HG03139 (cell line): ENCODE measurements at regions not wholly inside any gene's neighbourhood (a gene's known extent, or its start where the extent isn't known, plus 50 kb on each side); places are given as distances from the start of the nearest gene placed in this dataset.
"Not testable (repeated sequence)": the region's sequence is repeated elsewhere in the genome, so short reads cannot be mapped to it uniquely, and the experiment has no call there.

Source experiments
- ATAC-seq: cut with Tn5 transposase; IDR thresholded peaks from one replicate; pipeline ENCODE4 v1.9.1; 2021; ENCODE audit not compliant: unreplicated experiment

DNA sequence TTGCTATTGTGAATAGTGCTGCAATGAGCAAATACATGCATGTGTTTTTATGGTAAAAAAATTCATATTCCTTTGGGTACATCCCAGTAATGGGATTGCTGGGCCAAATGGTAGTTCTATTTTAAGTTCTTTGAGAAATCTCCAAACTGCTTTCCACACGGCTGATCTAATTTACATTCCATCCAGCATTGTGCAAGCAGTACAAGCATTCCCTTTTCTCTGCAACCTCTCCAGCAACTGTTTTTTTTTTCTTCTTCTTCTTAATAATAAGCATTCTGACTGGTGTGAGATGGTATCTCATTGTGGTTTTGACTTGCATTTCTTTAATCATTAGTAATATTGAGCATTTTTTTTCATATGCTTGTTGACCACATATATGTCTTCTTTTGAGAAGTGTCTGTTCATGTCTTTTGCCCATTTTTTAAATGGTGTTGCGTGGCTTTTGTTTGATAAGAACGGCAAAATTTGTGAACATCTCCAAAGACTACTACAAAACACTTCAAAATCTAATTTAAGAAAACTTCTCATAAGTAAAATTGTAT lies 136.1 kb upstream of the MYO3A start:
- ATAC-seq: no peak

DNA sequence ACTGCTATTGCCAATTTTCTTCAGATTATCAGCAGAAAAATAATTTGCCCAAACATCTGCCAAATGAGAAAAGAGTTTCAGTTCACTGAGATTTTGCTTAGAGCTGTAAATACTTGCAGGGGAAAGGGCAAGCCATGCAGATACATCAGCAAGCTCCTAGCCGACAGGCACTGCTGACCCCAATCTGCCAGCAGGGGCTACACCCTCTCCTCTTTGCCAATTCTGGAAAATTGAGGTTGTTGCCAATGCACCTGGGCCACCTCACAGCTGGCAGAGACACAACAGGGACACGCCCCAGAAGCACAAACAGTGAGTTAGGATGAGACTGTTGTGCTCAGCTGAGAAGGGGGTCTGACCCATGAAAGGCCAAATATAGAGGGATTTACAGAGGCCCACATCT lies 129.5 kb upstream of the MYO3A start:
- ATAC-seq: no peak

GRCh38 chr10:25805986-25806385 lies 128.0 kb upstream of the MYO3A start:
- no peak for ATAC-seq

- ATAC-seq: no peak
Measured at GRCh38 chr10:25808372-25808771, 125.7 kb upstream of the MYO3A start.

DNA sequence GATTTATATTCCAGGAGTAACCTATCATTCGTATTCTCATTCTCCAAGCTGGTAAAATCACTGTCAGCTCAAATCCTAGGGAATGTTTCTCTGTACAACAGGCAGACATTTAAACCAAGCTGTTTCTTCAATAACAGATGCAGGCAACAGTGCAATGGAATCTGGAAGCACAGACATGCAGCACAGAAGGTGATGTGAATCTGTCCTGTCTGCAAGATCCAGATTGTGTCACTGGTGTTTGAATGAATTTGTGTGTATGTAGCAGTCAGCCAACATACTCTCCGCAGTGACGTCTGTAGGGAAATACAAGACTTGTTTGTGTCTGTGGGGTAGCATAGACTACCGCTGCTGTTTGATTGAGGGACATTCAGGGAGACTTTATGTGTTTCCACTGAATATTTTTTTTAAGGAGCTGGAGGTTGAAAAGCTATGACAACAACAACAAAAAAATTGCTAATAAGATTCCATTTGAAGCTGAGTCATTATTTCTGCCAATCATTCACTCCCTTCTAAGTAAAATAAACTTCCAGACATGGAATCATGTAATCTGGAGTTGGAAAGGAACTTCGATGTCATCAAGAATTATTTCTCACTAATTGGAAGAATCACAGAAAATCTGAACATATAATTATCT lies 122.9 kb upstream of the MYO3A start:
- no peak for ATAC-seq

- no peak for ATAC-seq
Measured at GRCh38 chr10:25813511-25813910, 120.5 kb upstream of the MYO3A start.

GRCh38 chr10:25815236-25815635 lies 118.8 kb upstream of the MYO3A start:
- ATAC-seq: no peak

DNA sequence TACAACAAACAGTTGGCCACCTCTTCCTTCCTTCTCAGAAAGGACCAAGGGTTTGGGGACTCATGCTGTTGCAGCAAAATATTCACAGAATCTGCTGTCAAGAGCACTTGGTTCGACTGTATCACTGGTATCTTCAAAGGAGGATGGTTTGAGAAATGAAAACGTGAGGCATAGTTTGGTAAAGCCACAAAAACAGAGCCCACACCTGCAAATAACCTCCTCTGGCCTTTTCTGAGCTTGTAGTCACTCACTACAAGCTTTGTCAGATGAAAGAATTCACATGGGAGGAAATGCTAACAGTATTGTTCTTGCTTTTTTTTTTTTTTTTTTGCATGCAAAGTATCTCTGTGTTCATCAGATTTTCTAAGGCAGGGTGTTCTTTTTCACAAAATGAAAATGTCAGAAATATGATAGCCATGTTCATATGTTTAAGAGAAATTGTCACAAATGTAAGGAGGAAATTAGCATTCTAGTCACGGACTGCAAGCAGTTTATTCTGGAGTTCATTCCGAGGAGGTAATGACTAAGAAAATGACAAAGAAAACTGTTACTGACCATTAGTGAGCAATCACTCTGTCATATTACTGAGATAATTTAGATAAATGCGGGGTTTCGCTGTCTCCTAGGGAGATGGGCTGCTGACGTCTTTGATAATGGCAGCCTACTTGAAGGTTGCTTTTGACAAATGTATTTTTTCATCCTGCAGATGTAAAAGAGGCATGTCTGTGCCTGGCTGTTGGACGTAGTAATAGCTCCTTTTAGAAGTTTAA lies 117.8 kb upstream of the MYO3A start:
- ATAC-seq: no peak

DNA sequence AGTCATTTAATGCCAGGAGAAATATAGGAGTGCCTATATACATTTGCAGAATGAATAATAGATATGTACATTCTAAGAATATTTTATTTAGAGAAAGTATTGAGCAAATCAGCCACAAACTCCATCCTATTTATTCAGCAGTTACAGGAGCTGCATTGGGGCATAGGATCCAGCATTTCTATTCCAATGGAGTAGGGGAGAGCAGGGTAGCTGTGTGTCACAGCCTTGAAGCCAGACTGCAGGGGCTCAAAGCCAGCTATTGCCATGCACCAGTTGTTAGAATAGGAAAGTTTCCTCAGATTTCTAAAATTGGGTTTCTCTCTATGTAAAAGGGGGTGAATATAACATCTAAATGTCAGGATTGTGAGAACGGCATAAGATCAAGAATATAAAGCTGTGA lies 116.8 kb upstream of the MYO3A start:
- no peak for ATAC-seq

DNA sequence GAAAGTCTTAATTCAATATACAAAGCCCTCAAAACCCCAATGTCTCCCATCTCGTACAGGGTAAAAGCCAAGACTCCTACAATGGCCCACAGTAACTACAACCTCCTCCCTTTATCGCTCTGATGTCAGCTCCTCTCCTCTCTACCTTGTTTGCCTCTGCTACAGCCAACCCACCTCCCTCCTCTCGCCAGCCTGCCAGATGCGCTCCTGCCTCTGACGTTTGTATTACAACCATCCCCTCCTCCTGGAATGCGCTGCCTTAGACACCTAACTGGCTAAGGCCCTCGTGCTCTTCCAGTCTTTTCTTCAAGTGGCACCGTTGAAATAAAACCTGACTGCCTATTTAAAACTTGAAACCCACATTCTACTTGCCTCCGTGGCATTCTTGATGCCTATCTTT lies 115.3 kb upstream of the MYO3A start:
- no peak for ATAC-seq

GRCh38 chr10:25820472-25820871 lies 113.6 kb upstream of the MYO3A start:
- no peak for ATAC-seq

DNA sequence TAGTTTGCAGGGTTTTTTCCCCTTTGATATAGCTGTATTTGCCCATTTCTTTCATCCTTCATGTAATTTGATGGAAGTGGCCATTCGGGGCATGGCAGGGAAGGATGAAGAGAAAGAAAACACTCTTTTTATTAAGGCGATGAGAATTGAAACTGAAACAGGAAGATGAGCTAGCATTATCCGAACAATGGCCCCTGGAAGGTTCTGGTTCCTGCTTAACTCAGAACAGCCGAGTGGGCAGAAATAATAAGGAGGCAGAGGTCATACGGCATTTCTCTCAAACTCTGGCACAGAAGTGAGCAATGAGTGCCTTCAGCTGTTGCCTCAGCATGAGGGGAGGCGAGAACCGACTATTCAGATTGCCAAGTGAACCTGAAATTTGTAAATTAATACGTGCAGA lies 113.2 kb upstream of the MYO3A start:
- ATAC-seq: no peak

DNA sequence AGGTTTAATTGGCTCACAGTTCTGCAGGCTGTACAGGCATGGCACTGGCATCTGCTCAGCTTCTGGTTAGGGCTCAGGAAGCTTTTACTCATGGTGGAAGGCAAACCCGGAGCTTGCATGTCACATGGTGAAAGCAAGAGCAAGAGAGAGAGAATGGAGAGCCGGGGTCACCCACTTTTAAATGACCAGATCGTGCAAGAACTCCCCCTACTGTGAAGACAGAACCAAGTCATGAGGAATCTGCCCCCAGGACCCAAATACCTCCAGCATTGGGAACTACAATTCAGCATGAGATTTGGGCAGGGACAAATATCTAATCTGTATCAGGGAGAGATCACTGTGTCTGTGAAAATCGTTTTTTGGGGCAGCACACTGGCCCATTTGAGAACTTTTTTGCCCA lies 110.0 kb upstream of the MYO3A start:
- ATAC-seq: no peak

- ATAC-seq: no peak
Measured at GRCh38 chr10:25828475-25828874, 105.6 kb upstream of the MYO3A start.

DNA sequence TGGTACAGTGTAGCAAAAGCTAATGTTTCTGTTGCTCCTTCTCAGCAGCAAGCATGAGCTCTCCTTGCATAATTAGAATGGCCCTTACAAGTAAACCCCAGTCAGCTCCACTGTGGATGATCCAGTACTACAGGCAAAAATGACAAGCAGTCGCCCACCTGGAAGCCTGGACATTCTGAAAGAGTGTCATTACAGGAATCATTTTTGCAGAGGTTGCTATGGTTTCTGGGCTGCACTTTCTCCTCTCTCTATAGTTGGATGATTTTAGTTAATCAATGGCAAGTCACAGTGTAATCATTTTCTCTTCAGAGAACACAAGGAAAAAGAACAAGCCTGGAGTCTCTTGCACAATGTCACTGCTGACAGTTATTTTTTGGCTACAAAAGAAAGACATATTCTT lies 102.9 kb upstream of the MYO3A start:
- no peak for ATAC-seq

DNA sequence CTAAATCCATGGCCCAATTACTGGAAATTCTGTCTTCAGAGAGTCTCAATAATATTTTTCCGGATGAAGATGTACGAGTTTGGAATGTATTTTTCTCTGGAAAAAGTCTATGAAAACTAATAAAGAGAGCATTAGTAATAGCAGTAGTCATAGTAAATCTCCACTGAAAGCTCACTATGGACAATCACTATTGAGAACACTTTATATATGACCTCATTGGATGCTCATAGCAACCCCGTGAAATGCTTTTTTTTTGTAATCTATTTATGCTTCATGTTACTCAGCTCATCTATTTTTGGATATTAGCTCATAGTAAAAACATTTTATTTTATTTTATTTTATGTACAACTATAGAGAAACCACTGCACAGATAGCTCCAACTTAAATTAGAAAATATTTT lies 94.3 kb upstream of the MYO3A start:
- no peak for ATAC-seq

- not testable (repeated sequence) for ATAC-seq
Measured at GRCh38 chr10:25840875-25841274, 93.2 kb upstream of the MYO3A start.

GRCh38 chr10:25842146-25842545 lies 91.9 kb upstream of the MYO3A start:
- ATAC-seq: no peak

DNA sequence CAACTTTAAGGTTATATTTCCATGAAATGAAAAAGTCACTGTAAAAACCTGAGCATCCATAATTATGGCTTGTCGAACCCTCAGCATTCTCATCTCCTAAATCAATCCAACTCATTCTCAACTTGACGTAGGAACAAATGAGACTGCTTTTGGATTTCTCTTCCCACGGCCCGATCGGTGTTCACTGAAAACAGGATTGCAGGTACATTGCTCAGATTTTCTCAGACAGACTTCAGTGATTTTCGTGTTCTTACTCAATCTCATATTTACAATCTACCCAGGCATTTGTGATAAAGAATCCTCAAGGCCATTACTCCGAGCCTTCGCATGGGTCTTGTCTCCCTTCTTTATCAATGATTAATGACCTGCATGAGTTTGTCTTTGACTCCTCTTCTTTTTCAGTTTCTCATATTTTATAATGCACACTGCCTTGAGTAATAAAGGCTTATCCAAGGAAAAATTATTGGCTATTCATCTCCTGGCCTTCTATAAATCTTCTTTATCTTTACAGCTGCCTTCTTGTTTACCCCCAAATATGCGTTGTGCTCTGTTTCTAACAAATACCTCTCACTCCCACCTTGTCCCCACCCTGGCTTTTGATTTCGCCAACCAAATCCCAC lies 90.4 kb upstream of the MYO3A start:
- no peak for ATAC-seq

DNA sequence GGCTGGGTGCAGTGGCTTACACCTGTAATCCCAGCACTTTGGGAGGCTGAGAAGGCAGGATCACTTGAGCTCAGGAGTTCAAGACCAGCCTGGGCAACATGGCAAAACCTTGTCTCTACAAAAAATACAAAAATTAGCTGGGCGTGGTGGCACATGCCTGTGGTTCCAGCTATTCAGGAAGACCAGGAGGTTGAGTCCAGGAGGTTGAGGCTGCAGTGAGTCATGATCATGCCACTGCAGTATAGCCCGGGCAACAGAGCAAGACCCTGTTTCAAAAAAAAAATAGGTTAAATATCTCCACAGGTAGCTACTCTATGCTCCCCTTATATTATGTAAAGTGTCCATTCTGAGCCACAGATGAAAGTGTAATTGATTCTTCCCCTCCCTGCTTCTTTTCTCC lies 89.3 kb upstream of the MYO3A start:
- ATAC-seq: not testable (repeated sequence)

DNA sequence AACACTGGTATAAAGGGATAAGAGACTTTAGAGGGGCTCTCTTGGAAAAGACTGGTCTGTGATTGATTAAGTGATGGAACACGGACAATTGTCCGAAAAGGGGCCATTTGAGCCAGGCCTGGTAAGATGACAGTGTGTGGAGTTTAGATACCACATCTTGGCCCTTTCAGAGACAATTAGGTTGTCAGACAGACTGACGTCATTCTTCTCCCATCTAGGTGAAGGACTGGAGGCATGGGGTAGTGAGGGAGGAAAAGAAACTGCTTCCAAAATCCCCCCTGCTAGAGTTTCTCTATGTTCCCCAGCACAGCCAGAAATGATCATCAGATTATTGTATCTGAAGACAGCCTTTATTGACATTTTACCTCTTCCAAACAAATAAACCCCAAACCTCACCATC lies 84.8 kb upstream of the MYO3A start:
- no peak for ATAC-seq

- ATAC-seq: no peak
Measured at GRCh38 chr10:25849988-25850387, 84.0 kb upstream of the MYO3A start.
